Stimulated activated CD4-positive, alpha-beta T cell treated with anti-CD3 and anti-CD28 coated beads, Interleukin-4, amount 100 ng/mL, for 48 hours (primary cell): ENCODE measurements at regions not wholly inside any gene's neighbourhood (a gene's known extent, or its start where the extent isn't known, plus 50 kb on each side); places are given as distances from the start of the nearest gene placed in this dataset.

Experiments
- DNase-seq, 2 donors: peaks; one replicate each; pipeline ENCODE4 v3.0.0-alpha.2; 2020; ENCODE audit warnings: low read depth in 2 of 2

DNA sequence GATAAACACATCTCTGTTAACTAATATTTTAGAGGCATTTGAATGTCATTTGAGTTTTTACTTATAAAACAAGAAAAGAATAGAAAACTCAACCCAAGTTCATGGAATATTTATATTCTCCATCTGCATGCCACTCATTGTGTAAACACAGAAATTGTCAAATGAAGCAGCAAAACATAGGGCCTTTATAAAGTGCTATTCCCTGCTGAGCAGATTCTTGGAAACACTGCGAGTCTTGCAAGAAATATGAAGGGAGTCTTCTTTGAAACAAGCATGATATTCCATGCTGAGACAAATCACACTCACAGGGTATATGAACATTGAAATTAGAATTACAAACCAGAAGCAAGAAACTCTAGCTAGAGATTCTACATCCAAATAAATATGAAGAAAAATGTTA, 655.8 kb downstream of the BRINP3 start:
- no peak for DNase-seq

DNA sequence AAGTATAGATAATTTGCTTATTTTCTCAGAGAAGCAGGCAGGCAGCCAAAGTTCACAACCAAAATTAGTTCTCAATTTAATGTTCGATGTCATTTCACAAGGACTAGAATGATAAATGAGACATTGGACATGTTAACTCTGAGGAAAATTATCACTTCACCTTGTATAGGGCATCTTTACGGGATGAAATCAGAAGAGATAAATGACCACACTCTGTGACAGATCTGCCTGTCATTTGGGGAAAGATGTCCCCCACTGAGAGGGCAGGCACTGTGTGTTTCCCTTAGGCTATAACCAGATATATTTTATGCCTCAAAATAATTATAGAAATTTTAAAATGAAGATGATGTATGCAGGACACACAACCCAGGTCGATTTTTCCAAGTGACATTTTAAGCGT, 642.9 kb downstream of the BRINP3 start:
- DNase-seq, result no peak

DNA sequence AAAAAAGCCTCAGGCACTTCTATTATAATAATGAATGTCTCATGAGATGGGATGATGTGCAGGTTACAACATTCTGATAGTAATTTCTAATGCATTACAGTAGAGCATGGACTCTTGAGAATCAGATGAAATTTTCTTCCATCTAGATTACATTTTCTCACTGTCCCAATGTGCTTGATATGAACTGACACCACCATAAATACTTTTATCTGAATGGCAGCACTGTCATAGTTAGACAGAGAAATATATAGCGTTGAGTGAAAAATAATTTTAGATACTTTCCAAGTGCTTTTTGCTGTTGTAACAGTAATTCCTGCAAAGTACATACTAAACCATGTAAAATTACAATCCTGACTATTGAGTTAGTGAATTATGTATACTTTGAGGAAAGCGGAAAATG, 630.1 kb downstream of the BRINP3 start:
- DNase-seq, result no peak

DNA sequence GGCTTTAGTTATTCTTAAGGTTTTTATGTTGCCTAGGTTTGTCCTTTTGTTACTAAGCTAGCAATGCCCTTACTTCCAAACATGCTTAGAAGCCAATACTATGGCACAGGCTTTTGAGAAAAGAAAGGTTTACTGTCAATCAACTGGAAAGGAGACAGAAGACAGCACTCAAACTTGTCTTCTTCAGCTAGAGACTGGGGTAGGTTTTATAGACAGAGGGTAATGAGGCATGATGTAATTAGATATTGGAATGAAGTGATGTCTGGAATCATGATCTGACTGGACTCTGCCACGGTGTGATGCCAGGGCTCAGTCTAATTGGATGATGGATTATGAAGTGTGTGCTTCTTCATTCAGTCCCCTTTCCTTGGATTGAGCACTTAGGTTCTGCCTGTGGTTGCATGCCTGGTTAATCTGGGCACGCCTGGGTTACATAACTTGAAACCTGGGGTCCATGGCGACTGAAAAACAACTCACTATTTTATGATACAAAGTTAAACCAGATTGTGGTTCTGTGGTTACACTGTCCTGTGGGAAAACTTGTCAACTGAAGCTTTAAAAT, 625.8 kb downstream of the BRINP3 start:
- DNase-seq, result no peak

DNA sequence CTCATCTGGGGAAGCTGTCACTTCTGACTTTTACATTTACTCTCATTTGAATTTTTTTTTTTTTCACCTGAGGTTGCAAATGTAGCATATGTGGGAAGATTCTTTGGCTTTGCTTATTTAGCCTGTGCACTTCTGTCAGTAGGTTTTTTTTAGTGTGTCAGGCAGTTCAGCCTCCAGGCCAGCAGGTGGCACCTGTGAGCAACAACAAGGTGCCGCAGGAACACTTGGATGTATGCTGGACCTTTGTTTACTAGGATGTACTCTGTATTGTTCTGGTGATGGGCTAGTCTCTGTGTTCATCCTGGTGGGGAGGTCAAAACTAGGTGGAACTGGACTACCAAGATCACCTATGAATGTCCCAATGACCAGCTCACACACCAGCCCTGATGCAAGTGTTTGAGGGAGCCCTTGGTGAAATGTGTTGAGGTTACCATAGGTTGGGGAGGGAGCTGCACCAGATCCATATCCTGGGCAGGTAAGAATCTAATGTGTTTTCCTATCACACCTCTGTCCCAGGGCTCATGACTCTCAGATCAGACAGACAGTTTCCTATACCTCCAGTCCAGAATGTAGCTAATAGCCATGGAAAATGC, 618.2 kb downstream of the BRINP3 start:
- DNase-seq, result peak; percentile 6 to 14

DNA sequence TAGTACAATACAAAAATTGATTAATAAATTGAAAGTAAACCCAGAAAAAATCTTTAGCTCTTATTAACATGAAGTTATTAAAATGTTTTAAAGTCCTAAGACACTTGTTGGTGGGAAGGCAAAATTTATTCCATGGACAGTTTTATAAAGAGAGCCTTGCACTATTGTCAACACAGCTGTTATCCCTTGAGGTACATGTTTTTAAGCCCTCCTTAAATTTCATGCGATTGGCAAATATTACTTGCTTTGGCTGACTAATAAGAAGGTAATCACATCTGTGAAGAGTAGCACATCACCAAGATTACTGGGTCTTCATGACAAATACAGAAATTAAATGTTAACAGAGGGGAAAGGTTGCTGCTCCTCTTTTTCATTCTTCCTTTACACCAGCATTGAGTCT, 611.1 kb downstream of the BRINP3 start:
- no peak for DNase-seq

DNA sequence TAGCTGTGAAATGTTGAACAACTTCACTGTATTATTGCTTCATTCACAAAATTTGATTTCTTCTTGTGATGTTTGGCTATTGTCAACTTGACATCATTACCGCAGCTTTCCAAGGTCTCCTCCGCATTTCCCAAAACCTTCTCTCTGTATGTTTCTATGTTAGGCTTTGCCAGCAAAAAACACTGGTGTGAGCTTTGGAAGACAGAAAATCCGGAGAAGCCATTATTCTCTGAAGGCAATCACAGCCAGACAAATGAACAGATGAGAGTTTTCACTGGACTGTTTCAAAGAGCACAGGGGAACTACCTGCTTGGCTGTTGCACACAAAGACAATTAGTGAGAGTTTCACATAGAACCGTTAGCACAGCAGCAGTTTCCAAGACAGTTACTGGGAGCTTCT, 609.6 kb downstream of the BRINP3 start:
- DNase-seq, result no peak

DNA sequence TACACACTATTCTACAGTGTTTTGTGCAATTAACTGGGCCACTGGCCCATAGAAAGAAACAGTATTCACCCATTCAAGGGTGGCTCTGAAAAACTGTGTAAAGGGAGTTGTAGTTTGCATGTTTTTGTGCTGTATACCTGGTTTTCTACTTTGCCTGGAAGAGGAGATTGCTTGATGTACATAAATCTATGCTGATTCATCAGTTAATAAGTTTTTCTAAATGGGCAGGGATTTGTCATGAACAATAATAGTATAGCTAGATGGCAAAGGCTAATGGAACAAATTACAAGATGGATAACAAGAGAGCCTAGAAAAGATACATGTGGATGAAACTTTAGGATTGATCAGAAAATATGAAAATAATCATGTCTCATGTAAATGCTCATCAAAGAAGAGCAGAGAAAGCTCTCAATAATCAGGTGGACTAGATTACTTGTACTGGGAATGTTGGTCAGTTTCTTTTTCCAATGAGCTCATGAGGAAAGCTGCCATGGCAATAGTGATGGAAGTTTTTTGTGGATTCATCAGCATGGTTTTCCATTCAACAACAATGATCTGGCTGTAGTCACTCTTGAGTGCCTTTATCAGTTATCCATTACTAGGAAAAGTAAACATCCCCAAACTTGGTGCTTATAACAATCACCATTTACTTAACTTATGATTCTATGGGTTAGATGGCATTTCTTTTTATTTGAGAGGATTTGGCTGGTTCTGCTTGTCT, 602.8 kb downstream of the BRINP3 start:
- DNase-seq, result no peak

DNA sequence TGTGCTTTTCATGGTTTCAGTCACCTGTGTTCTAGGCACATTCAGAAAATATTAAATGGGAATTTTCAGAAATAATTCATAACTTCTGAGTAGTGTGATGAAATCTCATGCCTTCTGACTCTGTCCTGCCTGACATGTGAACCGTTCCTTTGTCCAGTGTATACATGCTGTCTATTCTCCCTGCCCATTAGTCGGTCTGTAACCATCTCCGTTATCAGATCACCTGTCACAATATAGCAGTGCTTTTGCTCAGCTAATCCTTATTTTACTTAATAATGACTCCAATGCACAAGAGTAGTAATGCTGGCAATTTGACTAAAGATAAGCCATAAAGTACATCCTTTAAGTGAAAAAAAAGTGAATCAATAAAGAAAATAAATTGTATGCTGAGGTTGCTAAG, 597.5 kb downstream of the BRINP3 start:
- no peak for DNase-seq

DNA sequence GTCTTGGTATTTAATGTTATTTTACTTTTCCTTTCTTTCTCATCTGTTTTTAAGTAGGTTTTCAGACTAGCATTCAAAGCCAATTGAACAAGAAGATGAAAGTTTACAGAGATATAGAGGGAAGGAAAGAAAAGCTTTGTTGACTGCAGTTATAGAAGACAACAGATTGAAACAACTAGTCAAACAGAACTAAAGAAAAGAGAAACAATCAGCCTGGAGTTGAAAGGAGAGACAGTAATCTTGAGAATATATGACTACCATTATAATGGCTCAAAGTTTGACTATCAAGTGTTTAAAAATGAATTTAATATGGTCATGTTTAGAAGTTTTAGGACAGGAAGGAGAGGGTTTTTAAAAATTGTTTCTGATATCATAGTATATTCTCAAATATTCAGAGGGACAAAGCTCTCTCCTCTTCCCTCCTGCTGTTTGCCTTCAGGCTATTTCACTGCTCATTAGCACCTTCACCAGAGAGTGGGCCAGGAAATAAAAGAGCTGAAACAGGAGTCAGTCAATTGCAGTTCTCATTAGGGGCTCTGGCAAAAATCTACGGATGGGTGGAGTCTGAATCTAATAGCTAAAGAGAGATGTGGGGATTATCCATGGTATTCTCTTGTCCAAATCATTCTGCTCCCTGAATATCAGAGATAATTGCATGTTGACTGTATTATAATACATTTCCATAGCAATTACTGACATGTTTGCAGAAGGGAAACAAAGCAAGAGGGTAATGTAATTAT, 577.8 kb downstream of the BRINP3 start:
- no peak for DNase-seq

DNA sequence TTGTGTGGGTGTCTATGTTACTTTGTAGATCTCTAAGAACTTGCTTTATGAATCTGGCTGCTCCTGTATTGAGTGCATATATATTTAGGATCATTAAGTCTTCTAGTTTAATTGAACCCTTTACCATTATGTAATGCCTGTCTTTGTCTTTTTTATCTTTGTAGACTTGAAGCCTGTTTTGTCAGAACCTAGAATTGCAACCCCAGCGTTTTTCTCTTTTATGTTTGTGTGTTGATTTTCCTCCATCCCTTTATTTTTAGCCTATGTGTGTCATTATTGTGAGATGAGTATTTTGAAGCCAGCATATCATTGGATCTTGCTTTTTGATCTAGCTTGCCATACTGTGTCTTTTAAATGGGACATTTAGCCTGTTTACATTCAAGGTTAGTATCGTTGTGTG, 573.2 kb downstream of the BRINP3 start:
- DNase-seq, result no peak

DNA sequence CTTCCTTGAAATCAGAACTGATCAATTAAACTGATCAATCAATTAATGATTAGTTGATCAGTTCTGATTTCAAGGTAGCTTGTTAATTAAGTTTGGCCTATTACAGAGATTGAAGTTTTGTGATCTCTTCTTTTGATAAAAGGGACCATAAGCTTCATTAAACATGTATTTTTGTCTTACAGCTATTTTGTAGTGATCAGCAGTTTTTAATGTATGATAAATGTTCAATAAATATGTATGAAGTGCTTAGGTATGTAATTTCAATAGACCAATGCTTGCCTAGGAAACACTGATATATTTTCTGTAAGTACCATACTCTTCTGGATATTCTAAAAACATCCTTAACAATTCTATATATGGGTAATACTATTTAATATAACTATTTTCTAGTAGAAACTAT, 569.6 kb downstream of the BRINP3 start:
- DNase-seq, result no peak

DNA sequence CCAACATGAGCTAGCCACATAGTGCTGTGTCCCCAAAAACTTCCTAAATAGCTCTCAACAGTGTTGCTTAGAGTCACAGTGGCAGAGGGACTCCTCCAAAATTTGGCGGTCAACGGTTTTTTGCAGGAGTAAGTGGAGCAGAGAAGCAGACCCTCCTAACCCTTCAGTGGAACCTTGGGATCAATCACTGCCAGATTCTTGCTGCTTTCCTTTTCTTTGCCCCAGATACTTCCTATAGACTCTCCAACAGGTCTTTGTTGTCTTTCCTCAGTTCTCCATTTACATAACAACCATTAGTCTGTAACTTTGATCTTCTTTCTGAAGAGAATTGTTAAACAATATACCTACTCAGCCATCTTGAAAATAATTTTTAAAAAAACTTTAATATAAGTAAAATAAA, 556.1 kb downstream of the BRINP3 start:
- no peak for DNase-seq

DNA sequence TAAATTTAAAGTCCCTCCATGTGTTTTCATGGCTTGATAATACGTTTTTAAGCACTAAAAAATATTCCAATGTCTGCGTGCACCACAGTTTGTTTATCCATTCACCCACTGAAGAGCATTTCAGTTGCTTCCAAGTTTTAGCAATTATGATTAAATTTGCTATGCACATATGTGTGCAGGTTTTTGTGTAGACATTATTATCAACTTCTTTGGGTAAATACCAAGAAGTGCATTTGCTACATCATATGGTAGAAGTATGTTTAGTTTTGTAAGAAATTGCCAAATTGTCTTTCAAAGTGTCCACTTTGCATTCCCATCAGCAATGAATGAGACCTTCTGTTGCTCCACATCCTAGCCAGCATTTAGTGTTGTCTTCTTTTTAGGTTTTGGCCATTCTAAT, 550.0 kb downstream of the BRINP3 start:
- no peak for DNase-seq

DNA sequence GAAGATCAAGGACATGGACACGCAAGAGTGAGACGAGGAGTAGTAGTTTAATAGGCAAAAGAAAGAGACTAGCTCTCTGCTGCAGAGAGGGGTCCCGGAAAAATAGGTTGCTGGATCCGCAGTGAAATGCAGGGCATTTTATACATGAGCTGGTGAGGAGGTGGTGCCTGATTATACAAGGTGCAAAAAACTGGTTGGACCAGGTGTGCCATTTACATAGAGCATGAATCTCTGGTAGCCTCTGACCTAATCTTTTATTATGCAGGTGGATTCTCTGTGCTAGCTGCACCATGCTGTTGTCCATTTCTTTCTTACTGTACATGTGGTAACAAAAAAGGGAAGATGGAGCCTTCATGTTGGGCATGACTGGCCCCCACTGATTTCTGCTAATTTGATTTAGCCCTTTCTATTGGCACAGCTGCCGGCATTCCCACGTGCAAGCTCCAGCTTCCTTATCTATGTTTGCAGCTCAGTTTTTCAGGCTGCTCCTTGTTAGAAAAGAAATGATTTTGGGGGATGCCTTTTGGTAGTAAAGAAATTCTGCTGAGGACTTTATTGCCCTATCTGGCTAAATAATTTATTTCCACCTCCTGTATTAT, 548.1 kb downstream of the BRINP3 start:
- DNase-seq, result no peak

DNA sequence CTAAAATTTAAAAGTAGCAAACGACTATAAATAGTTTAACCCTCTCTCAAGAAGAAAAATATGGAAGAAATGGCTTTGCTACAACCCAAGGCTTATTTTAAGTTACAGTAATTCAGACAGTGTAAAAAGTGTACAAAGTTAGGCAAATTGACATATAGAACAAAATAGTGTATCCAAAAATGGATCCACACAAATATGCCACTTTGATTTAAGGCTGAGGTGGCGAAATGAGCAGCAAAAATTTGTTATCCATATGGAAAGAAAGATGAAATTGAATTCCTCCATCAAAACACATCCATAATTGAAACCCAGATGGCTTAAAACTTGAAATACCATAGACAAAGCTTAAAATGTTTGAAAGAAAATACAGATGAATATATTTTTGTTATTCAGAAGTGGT, 540.8 kb downstream of the BRINP3 start:
- DNase-seq, result no peak

DNA sequence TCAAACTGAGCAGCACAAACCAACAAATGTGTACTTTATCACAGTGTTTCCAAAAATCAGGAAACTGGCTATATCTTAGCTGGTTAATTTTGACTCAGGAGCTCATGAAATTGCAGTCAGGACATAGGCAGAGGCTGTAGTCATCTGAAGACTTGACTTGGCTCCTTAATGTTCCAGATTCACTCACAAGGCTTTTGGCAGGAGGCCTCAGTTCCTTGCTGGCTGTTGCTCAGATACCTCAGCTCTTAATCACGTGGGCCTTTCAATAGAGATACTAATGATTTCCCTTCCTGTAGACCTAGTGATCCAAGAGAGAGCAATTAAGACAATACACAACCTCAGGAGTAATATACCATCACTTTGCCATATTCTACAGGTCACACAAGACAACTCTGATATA, 537.7 kb downstream of the BRINP3 start:
- DNase-seq, result no peak

DNA sequence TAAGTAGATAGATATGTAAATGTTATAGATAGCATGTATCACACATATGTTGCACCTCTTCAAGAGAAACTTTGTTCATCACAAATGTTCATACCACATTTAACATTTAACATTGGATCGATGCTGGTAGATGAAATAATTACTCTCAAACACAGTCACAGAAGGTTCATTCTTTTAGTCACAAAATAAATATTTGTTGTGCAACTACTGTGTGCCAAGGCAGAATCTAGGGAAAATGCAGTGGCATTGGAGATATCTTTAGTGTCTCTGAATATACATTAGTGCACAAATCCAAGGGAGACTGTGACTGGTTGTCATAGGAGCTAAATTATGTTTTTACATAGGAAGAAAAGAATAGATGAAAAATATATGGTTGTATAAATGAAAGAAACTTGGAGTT, 535.7 kb downstream of the BRINP3 start:
- DNase-seq, result no peak

DNA sequence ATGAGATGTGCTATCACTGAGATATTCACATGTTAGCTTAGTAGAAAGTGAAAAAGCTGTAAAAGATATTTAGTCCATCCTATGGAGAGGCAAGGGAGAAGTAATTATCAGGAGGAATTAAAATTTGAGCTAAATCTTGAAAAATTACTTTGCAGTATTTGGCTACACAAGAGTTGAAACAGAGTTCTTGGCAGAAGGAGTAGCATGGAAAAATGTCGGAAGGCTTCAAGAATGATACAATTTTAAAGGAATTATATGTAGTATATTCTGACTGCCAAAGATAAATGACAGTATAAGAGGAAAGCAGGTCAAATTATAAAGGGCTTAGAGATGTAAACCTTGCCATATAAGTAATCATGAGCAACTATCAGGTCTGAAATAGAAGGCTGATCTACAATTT, 518.9 kb downstream of the BRINP3 start:
- no peak for DNase-seq

DNA sequence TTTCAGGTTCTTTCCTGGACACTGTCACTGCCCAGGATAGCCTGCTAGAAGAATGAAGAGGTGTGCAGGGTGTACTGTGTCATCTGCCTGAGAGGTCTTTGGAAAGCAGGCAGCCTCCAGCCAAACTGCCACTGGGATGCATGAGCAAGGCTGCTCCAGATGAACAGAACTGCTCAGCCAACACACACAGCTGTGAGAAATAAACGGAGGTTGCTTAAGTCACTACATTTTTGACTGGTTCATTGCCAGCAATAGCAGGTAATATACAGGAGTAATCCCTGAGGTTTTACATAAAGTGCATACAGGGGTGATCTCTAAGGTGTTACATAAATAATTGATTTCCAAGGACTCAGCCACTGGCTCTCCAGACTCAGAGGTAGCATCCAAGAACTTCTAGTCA, 516.9 kb downstream of the BRINP3 start:
- DNase-seq, result no peak

DNA sequence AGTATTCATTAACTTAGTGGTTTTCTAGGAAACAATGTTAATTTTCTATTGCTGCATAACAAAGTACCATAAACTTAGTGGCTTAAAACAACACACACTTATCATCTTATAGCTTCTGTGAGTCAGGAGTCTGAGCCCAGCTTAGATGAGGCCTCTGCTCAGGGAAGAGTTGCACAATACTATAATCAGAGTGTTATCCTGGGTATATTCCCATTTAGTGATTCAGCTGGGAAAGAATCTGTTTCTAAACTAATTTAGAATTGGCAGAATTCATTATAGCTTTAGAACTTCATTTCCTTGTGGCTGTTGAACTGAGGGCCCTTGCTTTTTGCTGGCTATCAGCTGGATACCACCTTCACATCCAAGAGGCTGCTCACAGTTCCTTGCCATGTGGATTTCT, 515.5 kb downstream of the BRINP3 start:
- DNase-seq, result no peak
